OCI-LY7 (cell line): ENCODE measurements at regions not wholly inside any gene's neighbourhood (a gene's known extent, or its start where the extent isn't known, plus 50 kb on each side); places are given as distances from the start of the nearest gene placed in this dataset.

ENCODE experiments used
- CTCF ChIP-seq: fragments of 200-600 bp; sonication (generic); conservative IDR thresholded peaks from 2 replicates; pipeline ENCODE4 v1.5.1; 2014; ENCODE audit warnings: mild to moderate bottlenecking, antibody characterized with exemption, low read length, moderate library complexity, mixed read lengths
- EZH2phosphoT487 ChIP-seq: fragments of 200-600 bp; sonication (generic); IDR thresholded peaks from 2 replicates; pipeline ENCODE4 v1.6.1; 2018; ENCODE audit warnings: low read depth, borderline replicate concordance, mild to moderate bottlenecking, mixed run types, antibody characterized with exemption, low read length, moderate library complexity, mixed read lengths

- no peak for TF ChIP-seq CTCF
- TF ChIP-seq EZH2phosphoT487 = no peak
Observed at GRCh38 chr9:108070861-108071260, 581.3 kb upstream of the KLF4 start.
